ENCODE measurements at regions not wholly inside any gene's neighbourhood (a gene's known extent, or its start where the extent isn't known, plus 50 kb on each side); places are given as distances from the start of the nearest gene placed in this dataset.

DNA sequence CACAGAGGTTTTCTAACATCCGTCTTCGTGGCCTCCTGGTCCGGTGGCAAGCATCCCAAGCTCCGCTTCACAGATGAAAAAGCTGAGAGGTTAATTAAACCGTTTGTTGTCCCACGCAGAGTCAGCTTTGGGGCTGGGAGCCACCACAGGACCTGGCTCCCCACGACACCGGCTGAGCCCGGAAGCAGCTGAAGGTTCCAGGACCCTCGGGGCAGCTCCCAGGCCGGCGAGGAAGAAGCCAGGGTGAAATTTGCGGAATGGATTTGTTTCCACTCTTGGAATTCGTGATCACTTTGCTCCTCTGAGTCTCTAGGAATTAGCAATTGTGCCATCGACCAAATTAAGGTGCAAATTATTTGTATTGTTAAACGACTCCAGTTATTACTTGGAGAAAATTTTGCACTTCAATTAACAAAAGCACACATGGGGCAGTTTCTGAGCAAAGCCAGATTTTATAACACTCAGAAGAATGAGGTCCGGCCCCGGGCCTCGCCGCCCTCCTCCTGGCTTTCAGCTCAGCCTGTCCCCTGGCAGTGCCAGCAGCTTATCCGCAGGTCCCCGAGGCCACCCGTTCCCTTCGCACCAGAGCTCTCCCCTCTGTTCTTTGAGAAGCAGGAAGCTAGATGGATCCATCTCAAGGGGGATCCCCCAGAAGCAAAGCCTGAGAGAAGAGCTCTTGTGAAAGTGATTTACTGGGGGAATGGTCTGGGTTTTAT is 69.1 kb downstream of the SIK1 start:
- H3K27ac ChIP-seq, result no peak overlapping the region
- ATAC-seq (ENCODE audit: low FRiP score in 2 of 2) (no peak), DNase-seq (peak in 1 of 2 donors; percentile 65)

GRCh38 chr21:43355925-43356289 is 71.0 kb downstream of the SIK1 start:
- Histone ChIP-seq H3K27ac (no peak overlapping the region), H3K4me3 (no peak overlapping the region), H3K9me3 (no peaks in the 10 kb centered on the region), H3K27me3 (no peaks in the 10 kb centered on the region), H3K4me1 (peaks cover 0 to 2% (median under 1%) of the 10 kb centered on the region in 4 donors), H3K36me3 (no peaks in the 10 kb centered on the region)
- ATAC-seq (ENCODE audit: low FRiP score in 2 of 2), result no peak
- peak in 1 of 2 donors; percentile 36 for DNase-seq
- TF ChIP-seq POLR2AphosphoS5 (IDR thresholded peaks at IDR 0.05) (no peak), CTCF (IDR thresholded peaks at IDR 0.05) (no peak), POLR2A (IDR thresholded peaks at IDR 0.05) (no peak), EP300 (IDR thresholded peaks at IDR 0.05) (no peak)
- WGBS, 2 donors, result 20 to 91% methylated on average over 1 to 7 of the region's 7 CpGs

More for the DNA sequence above, 69.1 kb downstream of the SIK1 start:
- peaks cover 0 to 20% (median 12%) of the 10 kb centered on the region in 4 donors for H3K4me1 ChIP-seq
- TF ChIP-seq EP300 (IDR thresholded peaks at IDR 0.05) (no peak), CTCF (IDR thresholded peaks at IDR 0.05) (no peak), POLR2A (IDR thresholded peaks at IDR 0.05) (no peak), POLR2AphosphoS5 (IDR thresholded peaks at IDR 0.05) (no peak)
- H3K9me3 ChIP-seq, result no peaks in the 10 kb centered on the region
- no peaks in the 10 kb centered on the region for H3K36me3 ChIP-seq
- no peaks in the 10 kb centered on the region for H3K27me3 ChIP-seq
- WGBS, 2 donors, result 87 to 92% methylated on average over 19 to 24 of the region's 24 CpGs
- H3K4me3 ChIP-seq, result no peak overlapping the region

DNA sequence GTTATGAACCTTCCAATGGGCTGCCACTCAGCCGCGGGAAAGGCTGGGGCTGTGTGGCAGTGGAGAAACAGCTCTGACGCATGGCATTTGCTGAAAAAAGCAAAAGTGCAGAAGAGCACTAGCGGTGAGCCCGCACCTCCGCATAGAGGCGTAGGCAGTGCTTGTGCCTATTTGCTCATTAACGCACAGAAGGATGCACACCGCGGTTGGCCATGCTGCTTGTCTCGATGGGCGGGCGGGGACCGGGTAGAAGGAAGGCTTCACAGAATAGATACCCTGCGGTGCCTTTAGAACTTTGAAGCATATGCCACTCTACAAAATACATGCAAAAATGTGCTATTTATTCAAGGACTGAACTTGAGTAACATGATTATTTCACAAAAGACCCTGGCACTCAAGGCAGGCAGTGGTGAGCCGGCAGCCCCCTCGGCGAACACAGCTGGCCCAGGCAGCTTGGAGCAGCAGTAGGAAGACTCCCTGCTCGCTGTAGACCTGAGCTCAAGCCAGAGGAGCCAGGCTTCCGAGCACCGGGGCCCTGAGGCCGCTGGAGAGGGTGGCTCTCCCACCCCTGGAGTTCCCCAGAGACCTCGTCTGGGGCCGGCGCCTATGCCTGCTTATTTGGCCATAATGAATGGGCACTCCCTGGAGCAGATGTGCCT is 71.5 kb downstream of the SIK1 start:
- H3K27me3 ChIP-seq, result no peaks in the 10 kb centered on the region
- WGBS, 2 donors, result 80 to 81% methylated on average over 18 to 24 of the region's 25 CpGs
- no peak overlapping the region for H3K27ac ChIP-seq
- TF ChIP-seq POLR2A (IDR thresholded peaks at IDR 0.05), result no peak
- TF ChIP-seq CTCF (IDR thresholded peaks at IDR 0.05), result no peak
- no peak for TF ChIP-seq EP300 (IDR thresholded peaks at IDR 0.05)
- TF ChIP-seq POLR2AphosphoS5 (IDR thresholded peaks at IDR 0.05), result no peak
- no peaks in the 10 kb centered on the region for H3K9me3 ChIP-seq
- no peak overlapping the region for H3K4me3 ChIP-seq
- no peaks in the 10 kb centered on the region for H3K36me3 ChIP-seq
- ATAC-seq (ENCODE audit: low FRiP score in 2 of 2), result no peak
- H3K4me1 ChIP-seq, result no peaks in the 10 kb centered on the region
- DNase-seq, result peak in 1 of 2 donors; percentile 69

DNA sequence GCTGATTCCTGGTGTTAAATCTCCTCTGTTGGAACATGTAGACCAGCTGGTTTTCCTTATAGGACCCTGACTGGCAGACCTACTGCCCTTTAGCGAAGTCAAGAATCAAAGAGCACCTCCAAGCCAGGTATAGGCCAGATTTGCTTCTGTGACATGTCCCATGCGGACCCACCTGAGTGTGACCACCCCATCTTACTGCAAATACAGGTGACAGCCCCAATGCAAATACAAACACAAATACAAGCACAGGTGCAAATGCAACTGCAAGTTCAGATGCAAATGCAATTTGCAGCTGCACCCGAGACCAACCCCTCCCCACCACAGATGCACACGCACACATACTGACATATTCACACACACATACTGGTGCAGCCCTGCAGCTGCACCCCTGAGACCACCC is 72.3 kb downstream of the SIK1 start:
- Histone ChIP-seq H3K4me1 (no peaks in the 10 kb centered on the region), H3K36me3 (no peaks in the 10 kb centered on the region), H3K27me3 (no peaks in the 10 kb centered on the region), H3K4me3 (no peak overlapping the region), H3K9me3 (no peaks in the 10 kb centered on the region), H3K27ac (no peak overlapping the region)
- DNase-seq (no peak), ATAC-seq (ENCODE audit: low FRiP score in 2 of 2) (no peak)
- 92 to 95% methylated on average over 4 of the region's 4 CpGs for WGBS, 2 donors
- no peak for TF ChIP-seq POLR2AphosphoS5 (IDR thresholded peaks at IDR 0.05)
- no peak for TF ChIP-seq POLR2A (IDR thresholded peaks at IDR 0.05)
- no peak for TF ChIP-seq EP300 (IDR thresholded peaks at IDR 0.05)
- TF ChIP-seq CTCF (IDR thresholded peaks at IDR 0.05), result no peak
